ENCODE measurements at regions not wholly inside any gene's neighbourhood (a gene's known extent, or its start where the extent isn't known, plus 50 kb on each side); places are given as distances from the start of the nearest gene placed in this dataset.

DNA sequence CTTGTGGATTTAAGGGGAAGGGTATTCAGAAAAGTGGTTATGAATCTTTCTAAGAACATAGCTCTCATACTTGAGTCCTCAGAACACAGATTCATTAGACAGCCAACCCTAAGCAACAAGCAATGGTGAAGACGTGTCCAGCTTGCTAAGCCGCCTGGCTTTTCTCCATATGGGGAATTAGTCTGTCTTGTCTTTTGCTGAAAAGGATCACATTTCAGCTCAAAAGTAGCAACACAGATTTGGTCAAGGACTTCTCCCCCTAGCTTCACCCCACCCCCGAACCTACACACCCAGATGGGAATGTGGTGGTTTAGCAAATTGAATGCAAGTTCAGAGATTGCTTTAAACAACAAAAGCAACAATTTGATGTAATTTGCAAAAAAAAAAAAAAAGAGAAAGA, 103.3 kb upstream of the RASGEF1B start:
- no peak for DNase-seq

DNA sequence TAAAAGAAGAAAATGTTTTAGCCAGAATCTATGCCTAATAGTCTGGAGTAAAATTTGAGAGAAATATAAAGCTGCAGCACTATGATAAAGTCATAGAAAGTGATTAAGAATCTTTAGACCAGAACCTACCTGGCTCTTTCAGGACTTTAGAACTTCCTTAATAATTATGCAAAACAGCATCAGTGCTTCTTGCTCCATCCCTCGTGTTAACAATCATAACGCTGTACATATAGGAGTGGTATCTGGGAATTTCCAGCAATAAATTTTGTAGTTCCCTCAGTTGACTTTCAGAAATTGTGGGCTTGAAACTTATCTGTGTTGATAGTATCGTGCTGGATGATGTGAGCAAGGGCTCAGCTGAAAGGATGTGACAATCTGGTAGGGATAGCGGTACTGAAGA, 102.1 kb upstream of the RASGEF1B start:
- no peak for DNase-seq

DNA sequence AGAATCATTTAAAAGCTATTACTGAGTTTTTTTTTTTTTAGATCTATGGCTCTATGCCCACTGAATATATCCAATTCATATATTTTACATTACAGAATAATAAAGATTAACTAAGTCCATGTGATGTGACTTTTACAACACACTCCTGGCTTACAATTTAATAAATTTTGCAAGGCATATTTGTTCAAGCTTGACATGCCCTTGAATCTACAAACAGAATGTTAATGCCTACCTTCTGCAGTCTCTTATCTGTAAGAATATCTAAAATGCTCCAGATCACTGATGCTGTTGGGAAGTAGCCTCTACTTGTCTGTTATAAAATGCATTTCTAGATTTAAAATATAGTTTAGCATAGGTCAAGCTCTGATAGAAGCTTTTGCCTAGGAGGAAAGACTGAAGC, 100.7 kb upstream of the RASGEF1B start:
- no peak for DNase-seq

DNA sequence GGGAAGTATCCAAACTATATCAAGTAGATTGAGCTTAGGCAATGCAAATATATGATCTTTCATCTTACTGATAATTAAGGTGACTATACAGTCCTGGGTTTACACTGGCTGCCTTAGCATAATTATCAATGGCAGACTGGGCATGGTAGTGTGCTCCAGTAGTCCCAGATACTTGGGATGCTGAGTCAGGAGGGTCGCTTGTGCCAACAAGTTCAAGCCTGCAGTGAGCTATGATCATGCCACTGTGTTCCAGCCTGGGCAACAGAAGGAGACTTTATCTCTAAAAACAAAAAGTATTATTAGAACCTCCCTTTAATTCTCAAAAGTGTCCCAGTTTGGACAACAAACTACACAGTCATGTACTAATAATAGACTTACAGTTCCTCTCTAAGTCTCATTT, 99.4 kb upstream of the RASGEF1B start:
- no peak for DNase-seq

DNA sequence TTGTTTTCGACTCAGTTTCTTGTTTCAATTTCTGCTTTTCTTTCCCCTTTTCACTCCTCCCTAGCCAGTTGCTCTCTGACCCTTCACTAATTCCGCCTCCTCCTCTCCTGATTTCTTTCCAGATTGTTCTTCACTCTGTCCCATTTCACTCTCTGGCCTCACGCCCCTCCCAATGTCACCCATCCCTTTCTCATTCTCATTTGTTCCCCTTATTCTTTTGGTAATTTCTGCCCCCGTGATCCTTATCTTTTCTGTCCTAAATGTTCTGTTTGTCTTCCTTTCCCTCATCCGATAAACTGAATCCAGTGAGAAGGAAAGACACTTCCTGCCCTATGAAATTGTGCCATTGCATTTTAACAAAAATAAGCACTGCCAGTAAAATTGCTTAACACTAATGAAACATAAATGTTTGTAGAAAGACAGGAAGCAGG, 94.5 kb upstream of the RASGEF1B start:
- no peak for DNase-seq

DNA sequence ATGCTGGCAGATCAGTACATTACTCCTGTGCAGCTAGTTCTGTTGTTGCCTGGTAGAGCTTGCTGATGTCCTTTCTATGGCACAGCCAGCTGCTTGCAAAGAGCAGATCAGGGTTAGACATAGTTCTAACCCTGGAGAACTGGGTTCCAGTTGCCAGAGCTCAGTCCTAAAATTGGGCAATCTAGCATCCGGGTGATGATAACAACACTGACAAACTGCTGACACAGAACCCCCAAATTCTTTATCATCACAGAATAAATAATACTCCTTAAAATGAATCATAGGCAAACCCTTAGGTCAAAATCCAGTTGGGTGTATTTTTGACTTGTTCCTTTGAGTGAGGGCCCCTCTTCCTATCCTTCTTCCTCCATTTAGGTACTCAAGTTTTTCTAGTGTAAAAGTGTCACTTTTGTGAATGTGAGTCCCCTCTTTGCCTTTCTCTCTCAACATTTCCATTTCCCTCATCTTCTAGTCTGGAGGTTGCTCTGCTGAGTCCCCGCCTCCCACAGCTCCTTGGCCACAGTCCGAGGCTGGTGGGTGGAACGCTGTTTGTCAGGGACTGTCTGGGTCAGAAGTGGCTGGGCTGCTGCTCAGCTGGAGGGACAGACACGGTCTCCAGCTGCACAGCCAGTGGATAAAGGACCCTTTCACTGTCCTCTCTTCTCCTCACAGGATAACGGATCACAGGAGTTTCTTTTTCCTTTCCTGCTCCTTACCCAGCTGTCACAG, 93.6 kb upstream of the RASGEF1B start:
- DNase-seq = no peak

DNA sequence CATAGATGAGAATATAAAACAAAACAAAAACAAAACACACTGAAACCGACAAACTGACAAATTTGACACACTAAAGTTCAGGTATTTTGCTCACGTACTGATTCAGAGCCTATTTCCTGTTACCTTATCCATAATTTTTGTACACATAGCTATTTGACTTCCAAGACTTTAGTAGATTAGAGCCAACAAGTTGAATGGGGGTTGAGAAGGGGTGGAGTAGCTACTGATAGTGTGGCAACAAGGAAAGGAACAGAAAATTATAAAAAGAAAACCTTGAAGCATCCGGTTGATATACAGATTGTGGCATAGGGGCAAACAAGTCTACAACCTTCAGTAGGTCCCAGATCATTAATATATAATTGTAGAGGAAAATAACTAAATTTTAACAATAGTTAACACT, 92.3 kb upstream of the RASGEF1B start:
- DNase-seq = no peak

DNA sequence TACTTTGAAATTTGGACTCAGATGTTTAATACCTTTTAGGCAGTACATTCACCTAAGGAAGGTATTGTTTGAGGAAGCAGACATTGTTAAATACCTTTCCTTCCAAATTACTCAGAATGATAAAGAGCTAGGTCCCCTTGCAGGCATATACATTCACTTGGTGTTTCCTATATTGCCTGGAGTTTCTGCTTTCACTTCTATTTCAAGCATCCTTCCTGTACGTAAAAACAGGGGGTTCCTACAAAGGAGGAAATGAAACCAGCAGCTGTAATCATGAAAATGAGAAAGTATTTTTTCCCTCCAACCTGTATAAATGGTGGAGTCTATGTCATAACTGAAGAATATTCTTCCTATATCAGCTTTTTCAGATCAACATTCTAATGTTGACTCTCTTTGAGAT, 90.4 kb upstream of the RASGEF1B start:
- no peak for DNase-seq

DNA sequence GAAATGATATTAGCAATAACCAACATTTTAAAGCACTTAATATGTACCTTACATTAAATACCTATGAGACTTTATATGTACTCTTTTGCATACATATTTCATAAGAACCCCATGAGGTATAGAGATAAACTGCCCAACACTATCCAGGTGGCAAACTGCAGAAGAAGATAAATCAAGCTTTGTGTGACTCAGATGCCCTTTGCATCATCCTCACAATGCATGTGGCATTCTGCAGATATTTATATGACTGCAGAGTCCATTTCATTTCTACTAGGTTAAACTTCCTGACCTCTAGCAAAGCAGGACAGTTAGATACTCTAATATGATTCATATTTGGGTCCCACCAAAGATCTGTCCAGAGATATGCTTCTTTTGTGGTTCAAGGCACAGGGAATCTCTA, 85.6 kb upstream of the RASGEF1B start:
- DNase-seq = no peak

- DNase-seq = no peak
These were observed 83.8 kb upstream of the RASGEF1B start for GRCh38 chr4:81555489-81555888.

- DNase-seq = no peak
These were observed 80.4 kb upstream of the RASGEF1B start for GRCh38 chr4:81552086-81552485.

DNA sequence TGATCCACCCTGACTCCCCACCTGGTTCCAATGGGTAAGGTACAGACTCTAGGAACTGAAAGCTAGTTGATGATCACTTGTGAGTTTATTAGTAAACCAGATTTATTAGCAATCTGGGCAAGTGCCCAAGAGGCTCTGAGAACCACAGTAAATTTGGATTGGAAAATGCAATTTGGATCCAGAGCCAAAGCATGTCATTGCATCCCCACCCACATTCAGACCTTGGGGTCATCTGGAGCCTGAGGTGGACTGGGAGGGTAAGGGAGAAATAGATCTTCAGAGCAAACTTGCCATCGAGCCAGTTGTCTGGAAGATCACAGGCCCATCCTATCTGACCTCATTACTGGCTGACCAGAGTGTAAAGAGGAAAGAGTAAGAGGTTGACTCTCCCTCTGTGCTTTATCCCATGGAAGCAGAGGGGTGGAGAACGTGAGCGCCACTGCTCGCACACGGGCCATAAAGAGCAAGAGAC, 78.7 kb upstream of the RASGEF1B start:
- DNase-seq = no peak

- no peak for DNase-seq
These were observed 78.3 kb upstream of the RASGEF1B start for GRCh38 chr4:81549984-81550383.

DNA sequence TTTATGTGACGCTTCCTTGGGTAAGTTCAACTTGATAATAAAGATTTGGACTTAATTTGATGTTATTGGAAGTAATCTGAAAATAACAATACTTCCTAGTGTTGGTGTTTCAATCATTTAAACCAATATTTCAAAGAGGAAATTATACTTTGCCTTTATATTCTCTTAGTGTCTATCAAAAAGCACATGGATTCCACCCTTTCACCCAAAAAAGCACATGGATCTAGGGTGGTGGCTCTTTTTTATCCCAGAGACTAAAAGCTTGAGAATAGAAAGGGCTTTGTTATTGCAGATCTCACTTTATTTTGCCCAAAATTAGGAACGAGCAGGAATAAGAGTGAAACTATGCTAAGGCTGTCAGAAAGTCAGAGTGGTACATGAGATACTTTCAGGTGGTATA, 75.1 kb upstream of the RASGEF1B start:
- no peak for DNase-seq

DNA sequence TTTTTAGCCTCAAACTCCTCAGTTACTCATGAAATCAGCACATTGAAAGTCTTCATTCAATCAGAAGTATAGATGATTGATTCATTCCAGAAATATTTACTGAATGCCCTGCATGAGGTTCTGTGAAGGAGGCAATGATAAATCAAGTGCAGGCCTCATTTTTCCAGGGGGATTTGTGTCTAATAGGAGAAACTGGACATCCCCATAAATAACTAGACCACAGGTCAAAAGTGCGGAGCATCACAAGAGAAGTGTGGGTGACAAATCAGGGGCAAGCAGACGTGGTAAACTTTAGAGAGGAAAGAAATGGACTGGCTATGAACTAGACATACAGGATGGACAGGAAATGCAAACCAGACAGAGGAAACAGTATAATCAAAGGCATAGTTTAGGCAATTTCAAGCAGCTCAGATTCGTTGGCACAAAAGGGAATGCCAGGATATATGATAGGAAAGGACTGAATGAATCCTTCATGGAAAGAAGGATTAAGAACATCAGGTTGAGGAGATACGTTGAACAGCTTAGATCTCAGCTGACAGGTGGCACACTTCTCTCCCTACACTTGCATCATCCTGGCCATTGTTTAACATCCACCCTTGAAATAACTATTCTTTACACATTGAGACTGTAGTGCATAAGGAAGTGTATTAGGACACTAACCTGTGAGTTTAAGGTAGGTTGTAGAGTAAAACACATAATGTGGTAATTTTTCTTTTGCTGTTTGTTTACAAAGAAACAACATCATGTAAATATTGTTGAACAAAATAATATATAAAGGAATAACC, 69.6 kb upstream of the RASGEF1B start:
- no peak for DNase-seq

DNA sequence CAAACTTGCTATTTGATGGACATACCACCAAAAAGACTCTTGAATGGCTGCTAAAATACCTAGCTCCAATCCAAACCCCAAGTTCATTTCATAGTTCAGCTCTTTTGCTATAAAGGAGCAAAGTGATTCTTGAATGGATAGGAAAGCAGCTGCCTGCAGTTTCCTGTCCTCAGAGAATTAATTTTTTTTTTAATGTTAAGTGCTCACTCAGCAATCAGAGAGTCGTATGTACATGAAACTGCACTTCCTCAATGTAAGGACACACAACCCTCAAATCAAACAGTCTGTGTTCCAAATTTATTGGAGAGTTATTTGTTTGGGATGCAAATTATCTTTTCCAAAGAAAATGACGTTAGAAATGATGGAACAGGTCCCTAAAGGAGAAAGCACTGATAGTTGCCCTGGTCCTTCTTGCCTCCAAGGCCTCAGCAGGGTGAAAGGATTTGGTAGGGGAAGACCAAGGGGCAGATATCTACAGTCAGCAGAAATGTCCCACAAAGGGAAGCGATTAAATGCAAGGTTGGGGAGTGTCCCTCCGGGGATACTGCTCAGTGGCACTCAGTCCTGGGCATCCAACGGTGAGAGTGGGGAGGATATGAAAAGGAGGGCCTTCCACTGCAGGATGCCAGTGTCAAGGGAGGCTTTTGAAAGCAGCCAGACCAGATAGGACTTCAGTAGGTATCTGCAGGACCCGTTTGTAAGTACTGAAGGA, 67.2 kb upstream of the RASGEF1B start:
- no peak for DNase-seq

GRCh38 chr4:81531410-81531809, 59.7 kb upstream of the RASGEF1B start:
- DNase-seq = no peak

GRCh38 chr4:81528979-81529378, 57.3 kb upstream of the RASGEF1B start:
- no peak for DNase-seq

DNA sequence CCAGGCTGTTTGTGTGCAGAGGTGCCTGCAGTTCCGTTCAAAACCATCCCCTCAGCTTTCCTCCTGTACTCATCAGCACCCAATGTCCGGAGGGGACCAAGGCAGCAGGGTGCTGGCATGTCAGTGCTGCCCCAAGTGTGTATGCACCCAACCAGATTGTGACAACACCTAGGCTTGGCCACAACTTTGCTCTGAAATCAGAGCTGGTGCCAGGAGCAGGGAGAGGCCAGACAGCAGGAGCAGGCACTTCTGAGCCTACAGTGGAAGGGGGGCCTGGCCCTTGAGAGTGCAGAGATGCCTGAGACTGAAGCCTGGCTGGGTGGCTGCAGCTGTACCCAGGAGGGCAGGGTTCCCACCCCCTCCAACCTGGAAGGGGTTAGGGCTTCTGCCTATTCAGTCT, 56.5 kb upstream of the RASGEF1B start:
- DNase-seq = no peak

- no peak for DNase-seq
These were observed 56.0 kb upstream of the RASGEF1B start for GRCh38 chr4:81527709-81528108.

- no peak for DNase-seq
These were observed 55.4 kb upstream of the RASGEF1B start for GRCh38 chr4:81527115-81527514.

- no peak for DNase-seq
These were observed 55.0 kb upstream of the RASGEF1B start for GRCh38 chr4:81526706-81527105.

DNA sequence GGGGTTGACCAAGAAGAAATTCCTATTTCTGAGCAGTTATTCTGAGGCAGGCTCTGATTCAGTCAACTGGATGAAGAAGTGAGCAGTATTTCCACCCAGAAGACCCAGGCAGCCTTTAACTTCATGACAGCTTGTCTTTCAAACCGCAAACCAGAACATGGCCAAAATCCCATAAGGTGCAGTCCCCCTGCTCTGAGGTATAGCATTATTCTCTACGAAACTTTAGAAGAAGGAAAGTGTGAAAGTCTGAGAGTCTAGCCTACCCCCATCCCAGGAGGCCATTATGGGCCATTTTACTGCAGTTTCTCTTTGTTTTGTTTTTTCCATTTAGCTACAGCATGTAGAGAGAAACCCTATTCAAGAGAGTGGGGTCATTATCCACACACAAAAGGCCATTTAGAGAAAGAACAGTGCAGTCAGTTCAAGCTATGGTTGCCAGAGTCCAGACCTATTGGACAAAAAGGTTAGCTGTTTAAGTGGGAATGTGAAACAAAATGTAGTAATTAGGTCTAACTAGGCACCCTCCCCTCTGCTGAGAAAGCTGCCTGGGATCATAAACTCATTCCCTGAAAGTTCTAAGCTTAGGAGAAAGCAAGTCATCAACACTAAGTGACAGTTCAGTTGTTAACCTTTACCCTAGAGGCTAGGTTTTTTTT, 52.1 kb upstream of the RASGEF1B start:
- no peak for DNase-seq

Data from HCEC 1CT (cell line).